ENCODE measurements at regions not wholly inside any gene's neighbourhood (a gene's known extent, or its start where the extent isn't known, plus 50 kb on each side); places are given as distances from the start of the nearest gene placed in this dataset.

DNA sequence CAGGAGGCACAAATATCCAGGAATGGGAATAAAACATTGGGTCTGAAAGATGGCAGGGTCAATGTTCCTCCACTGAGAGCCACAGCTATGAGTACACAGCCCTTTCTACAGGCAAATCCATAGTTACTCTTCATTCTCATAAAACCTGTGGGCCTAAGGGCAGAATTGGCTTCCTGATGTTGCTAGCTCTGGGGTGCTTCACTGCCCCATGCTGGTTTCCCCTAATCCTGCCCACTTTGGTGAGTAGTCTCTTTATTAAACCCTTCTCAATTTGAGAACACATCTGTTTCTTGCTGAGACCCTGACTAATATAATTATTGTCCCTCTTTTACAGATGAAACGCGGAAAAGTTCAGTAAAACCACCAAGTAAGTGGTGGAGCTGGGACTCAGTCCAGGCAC lies 66.3 kb upstream of the RAI14 start:
- no peak overlapping the region for H3K4me3 ChIP-seq (ENCODE audit: low read depth, low read length)
- TF ChIP-seq, protein P1, sequence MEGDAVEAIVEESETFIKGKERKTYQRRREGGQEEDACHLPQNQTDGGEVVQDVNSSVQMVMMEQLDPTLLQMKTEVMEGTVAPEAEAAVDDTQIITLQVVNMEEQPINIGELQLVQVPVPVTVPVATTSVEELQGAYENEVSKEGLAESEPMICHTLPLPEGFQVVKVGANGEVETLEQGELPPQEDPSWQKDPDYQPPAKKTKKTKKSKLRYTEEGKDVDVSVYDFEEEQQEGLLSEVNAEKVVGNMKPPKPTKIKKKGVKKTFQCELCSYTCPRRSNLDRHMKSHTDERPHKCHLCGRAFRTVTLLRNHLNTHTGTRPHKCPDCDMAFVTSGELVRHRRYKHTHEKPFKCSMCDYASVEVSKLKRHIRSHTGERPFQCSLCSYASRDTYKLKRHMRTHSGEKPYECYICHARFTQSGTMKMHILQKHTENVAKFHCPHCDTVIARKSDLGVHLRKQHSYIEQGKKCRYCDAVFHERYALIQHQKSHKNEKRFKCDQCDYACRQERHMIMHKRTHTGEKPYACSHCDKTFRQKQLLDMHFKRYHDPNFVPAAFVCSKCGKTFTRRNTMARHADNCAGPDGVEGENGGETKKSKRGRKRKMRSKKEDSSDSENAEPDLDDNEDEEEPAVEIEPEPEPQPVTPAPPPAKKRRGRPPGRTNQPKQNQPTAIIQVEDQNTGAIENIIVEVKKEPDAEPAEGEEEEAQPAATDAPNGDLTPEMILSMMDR (IDR thresholded peaks at IDR 0.05; ENCODE audit: insufficient read depth, low read depth, low read length): no peak
- no peak for DNase-seq (ENCODE audit: low read depth)
- no peaks in the 10 kb centered on the region for H3K27me3 ChIP-seq (ENCODE audit: control insufficient read depth, insufficient read depth, low read length)
- ChIA-PET POLR2A (no interaction called here), CTCF (interaction anchor here (0.7 kb wide), 1 partner anchor 18 kb away, joined by 3 read pairs; no protein-coding TSS in a partner anchor)
- H3K36me3 ChIP-seq (ENCODE audit: control insufficient read depth, insufficient read depth, low read length): no peaks in the 10 kb centered on the region

DNA sequence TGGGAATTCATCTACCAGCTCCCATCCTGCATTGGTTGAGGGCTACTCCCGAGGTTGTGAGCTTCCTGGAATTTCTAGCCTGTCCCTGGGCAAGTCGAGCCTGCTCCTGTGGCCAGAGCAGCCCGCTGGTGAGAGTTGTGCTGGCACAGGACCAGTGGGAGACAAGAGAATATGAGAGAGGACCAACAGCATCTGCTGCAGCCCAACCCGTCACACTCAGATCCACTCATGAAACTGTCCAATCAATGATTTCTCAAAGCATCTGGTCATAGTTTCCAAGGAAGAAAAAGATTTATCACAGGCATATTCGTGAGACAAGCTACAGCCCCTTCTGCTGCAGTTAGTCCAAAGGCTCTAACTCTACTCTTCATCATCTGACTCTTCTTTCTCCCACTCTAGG lies 64.4 kb upstream of the RAI14 start:
- no peak for DNase-seq (ENCODE audit: low read depth)
- Histone ChIP-seq H3K36me3 (ENCODE audit: control insufficient read depth, insufficient read depth, low read length) (no peaks in the 10 kb centered on the region), H3K27me3 (ENCODE audit: control insufficient read depth, insufficient read depth, low read length) (no peaks in the 10 kb centered on the region), H3K4me3 (ENCODE audit: low read depth, low read length) (no peak overlapping the region)
- ChIA-PET POLR2A (no interaction called here), CTCF (no interaction called here)
- TF ChIP-seq, protein P1 (IDR thresholded peaks at IDR 0.05; ENCODE audit: insufficient read depth, low read depth, low read length): no peak

DNA sequence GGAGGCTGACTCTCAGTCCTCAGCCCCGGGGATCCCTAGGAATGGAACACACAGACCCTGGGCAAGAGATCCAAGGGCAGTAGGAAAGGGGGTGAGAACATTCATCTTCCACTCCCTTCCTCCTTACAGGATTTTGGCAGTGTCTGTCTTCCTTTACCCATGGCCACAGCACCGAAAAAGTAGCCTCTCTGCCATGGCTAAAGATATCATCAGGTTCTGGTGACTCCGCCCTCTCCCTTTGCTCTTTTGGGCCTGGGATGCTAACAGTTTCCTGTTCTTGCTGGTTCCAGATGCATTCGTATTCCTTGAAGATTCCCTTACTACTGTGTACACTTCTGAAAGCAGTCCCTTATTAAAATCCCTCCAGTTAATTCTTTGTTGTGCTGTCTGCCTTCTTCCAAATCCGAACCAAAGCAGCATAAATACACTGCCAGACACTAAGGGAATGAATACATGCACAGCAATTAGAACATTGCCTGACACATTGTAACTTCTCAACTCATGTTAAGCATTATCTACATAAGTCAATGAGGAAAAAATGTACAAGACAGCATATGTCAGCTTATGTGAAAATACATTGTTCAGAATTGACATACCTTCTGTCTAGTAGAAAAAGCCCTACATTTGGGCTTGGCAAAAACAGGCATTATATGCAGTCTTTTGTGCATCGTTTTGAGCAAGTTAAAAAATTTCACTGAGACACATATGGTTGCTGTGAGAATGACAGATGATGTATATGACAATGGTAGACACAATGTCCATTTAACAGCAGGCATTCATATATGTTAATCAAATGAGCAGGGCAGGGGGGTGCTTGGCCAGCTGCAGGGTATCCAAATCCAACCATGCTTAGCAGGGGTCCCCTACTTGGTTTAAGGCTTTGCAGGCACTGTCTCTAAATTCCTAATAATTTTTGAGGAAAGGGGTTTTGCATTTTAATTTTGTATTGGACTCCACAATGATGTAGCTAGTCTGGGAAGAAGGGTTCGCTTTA lies 58.8 kb upstream of the RAI14 start:
- DNase-seq (ENCODE audit: low read depth): no peak
- CTCF ChIA-PET: interaction anchor here (1.0 to 2.0 kb wide), 2 partner anchors 11 to 64 kb away, joined by 3 to 5 read pairs; no protein-coding TSS in a partner anchor

DNA sequence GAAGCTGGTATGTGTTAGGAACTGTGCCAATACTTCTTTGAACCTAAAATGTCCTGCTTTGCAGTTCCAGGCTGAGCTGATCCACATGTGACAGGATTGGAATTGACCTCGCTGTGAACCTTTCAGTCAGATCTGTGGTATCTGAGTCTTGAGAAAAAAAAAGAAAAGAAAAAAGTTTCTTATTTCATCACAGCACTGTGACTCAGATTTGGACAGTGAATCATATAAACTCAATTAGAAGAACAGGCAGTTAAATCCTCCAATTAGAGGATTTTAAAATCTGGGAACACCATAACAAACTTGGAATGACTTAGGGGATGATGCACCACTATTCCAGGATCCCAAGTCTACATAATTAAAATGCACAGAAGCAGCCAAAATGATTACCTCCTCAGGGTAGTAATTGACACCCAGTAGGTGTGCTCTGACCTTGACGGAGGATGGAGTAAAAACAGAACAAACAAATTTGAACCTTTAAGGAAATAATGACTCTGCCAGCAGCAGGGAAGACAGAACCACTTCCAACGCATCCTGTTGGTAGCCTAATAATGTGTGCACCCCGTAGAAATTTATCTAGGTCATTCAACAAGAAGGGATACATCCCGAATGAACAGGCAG lies 57.8 kb upstream of the RAI14 start:
- DNase-seq (ENCODE audit: low read depth): peak; percentile 93
- Histone ChIP-seq H3K27me3 (ENCODE audit: control insufficient read depth, insufficient read depth, low read length) (no peaks in the 10 kb centered on the region), H3K36me3 (ENCODE audit: control insufficient read depth, insufficient read depth, low read length) (no peaks in the 10 kb centered on the region), H3K4me3 (ENCODE audit: low read depth, low read length) (no peak overlapping the region)
- POLR2A ChIA-PET: interaction anchor here (0.5 to 0.6 kb wide), 3 partner anchors 11 to 60 kb away, joined by 3 to 6 read pairs (median 5); no protein-coding TSS in a partner anchor
- TF ChIP-seq, protein P1 (IDR thresholded peaks at IDR 0.05; ENCODE audit: insufficient read depth, low read depth, low read length): no peak
- CTCF ChIA-PET: interaction anchor here (0.6 to 2.0 kb wide), 5 partner anchors 10 to 75 kb away, joined by 3 to 6 read pairs (median 3); no protein-coding TSS in a partner anchor

More for the DNA sequence above, 58.8 kb upstream of the RAI14 start:
- TF ChIP-seq, protein P1 (IDR thresholded peaks at IDR 0.05; ENCODE audit: insufficient read depth, low read depth, low read length): no peak
- Histone ChIP-seq H3K27me3 (ENCODE audit: control insufficient read depth, insufficient read depth, low read length) (no peaks in the 10 kb centered on the region), H3K36me3 (ENCODE audit: control insufficient read depth, insufficient read depth, low read length) (no peaks in the 10 kb centered on the region), H3K4me3 (ENCODE audit: low read depth, low read length) (no peak overlapping the region)
- POLR2A ChIA-PET: interaction anchor here (0.6 kb wide), 2 partner anchors 10 to 61 kb away, joined by 3 read pairs; no protein-coding TSS in a partner anchor

Data from BJ (cell line).